Embryonic facial prominence (tissue), 1 donor: ENCODE measurements at regions not wholly inside any gene's neighbourhood (a gene's known extent, or its start where the extent isn't known, plus 50 kb on each side); places are given as distances from the start of the nearest gene placed in this dataset.

Experiments used
- DNase-seq: peaks from one replicate; pipeline ENCODE4 v3.0.0-alpha.2; 2016; ENCODE audit errors: extremely low spot score

- no peak for DNase-seq
Observed at GRCh38 chr6:43950051-43950605, 177.1 kb downstream of the MRPL14 start.

- DNase-seq, result no peak
Observed at GRCh38 chr6:43949551-43949991, 177.7 kb downstream of the MRPL14 start.

GRCh38 chr6:43948527-43949485 is 178.4 kb downstream of the MRPL14 start:
- no peak for DNase-seq

- no peak for DNase-seq
Observed at GRCh38 chr6:43947860-43948259, 177.8 kb downstream of the VEGFA start.

GRCh38 chr6:43946641-43947363 is 176.8 kb downstream of the VEGFA start:
- no peak for DNase-seq

GRCh38 chr6:43945768-43946080 is 175.7 kb downstream of the VEGFA start:
- DNase-seq, result no peak

GRCh38 chr6:43944908-43945767 is 175.1 kb downstream of the VEGFA start:
- DNase-seq, result no peak

GRCh38 chr6:43943781-43944250 is 173.8 kb downstream of the VEGFA start:
- no peak for DNase-seq

- no peak for DNase-seq
Observed at GRCh38 chr6:43943099-43943766, 173.2 kb downstream of the VEGFA start.

- DNase-seq, result no peak
Observed at GRCh38 chr6:43942616-43943015, 172.6 kb downstream of the VEGFA start.

- DNase-seq, result no peak
Observed at GRCh38 chr6:43942011-43942442, 172.0 kb downstream of the VEGFA start.

- DNase-seq, result no peak
Observed at GRCh38 chr6:43941174-43941573, 171.2 kb downstream of the VEGFA start.

GRCh38 chr6:43940393-43941087 is 170.5 kb downstream of the VEGFA start:
- no peak for DNase-seq

- DNase-seq, result no peak
Observed at GRCh38 chr6:43940071-43940392, 170.0 kb downstream of the VEGFA start.

- no peak for DNase-seq
Observed at GRCh38 chr6:43939281-43940070, 169.5 kb downstream of the VEGFA start.

GRCh38 chr6:43938178-43939105 is 168.4 kb downstream of the VEGFA start:
- no peak for DNase-seq

- no peak for DNase-seq
Observed at GRCh38 chr6:43937236-43938177, 167.5 kb downstream of the VEGFA start.
